PC-9 (cell line): ENCODE measurements at regions not wholly inside any gene's neighbourhood (a gene's known extent, or its start where the extent isn't known, plus 50 kb on each side); places are given as distances from the start of the nearest gene placed in this dataset.

Experiments used
- BruUV-seq: library from RNA; stranded (reverse); fragments of 400-500 nt; replicated peaks from 2 replicates; lab custom pipeline; 2021; lab: Mats Ljungman, UMichigan
- CTCF ChIA-PET: fragments of 300-600 bp; sonication (Branson Sonifier 250); formaldehyde crosslinking; loops from one replicate; lab custom pipeline; 2022; ENCODE audit warnings: antibody characterized with exemption; lab: Charles Lee
- POLR2A ChIA-PET: fragments of 300-600 bp; sonication (Branson Sonifier 250); formaldehyde crosslinking; loops from one replicate; lab custom pipeline; 2022; ENCODE audit warnings: antibody characterized with exemption; ENCODE audit not compliant: unreplicated experiment; lab: Charles Lee
- DNase-seq, 2 experiments: peaks; one replicate each; pipeline versions ENCODE4 v3.0.0 to v3.0.0-alpha.2; 2015 to 2022; ENCODE audit warnings: mixed read lengths in 1 of 2
- H2AFZ ChIP-seq: fragments of 200-600 bp; sonication (generic); 2 replicates; pipeline ENCODE4 v1.8.1; 2017; ENCODE audit warnings: antibody characterized with exemption
- H3F3A ChIP-seq: fragments of 200-600 bp; sonication (generic); 2 replicates; pipeline ENCODE4 v1.8.1; 2017; ENCODE audit warnings: antibody characterized with exemption, mild to moderate bottlenecking, low read depth; ENCODE audit not compliant: insufficient read depth
- H3K27ac ChIP-seq: fragments of 200-600 bp; sonication (generic); 2 replicates; pipeline ENCODE4 v1.6.1; 2016; ENCODE audit warnings: mixed run types
- H3K27me3 ChIP-seq: fragments of 200-600 bp; sonication (generic); 2 replicates; pipeline ENCODE4 v1.6.1; 2016; ENCODE audit warnings: low read depth, mixed run types; ENCODE audit not compliant: insufficient read depth
- H3K36me3 ChIP-seq: fragments of 200-600 bp; sonication (generic); 2 replicates; pipeline ENCODE4 v1.6.1; 2016; ENCODE audit warnings: low read depth, mixed run types
- H3K4me1 ChIP-seq: fragments of 200-600 bp; sonication (generic); replicated peaks from 2 replicates; pipeline ENCODE4 v1.6.1; 2016; ENCODE audit warnings: mixed run types; ENCODE audit not compliant: insufficient read depth
- H3K4me2 ChIP-seq: fragments of 200-600 bp; sonication (generic); 2 replicates; pipeline ENCODE4 v1.6.1; 2017; ENCODE audit warnings: mixed run types
- H3K4me3 ChIP-seq: fragments of 200-600 bp; sonication (generic); 2 replicates; pipeline ENCODE4 v1.6.1; 2016; ENCODE audit warnings: mixed run types
- H3K79me2 ChIP-seq: fragments of 200-600 bp; sonication (generic); 2 replicates; pipeline ENCODE4 v1.6.1; 2017; ENCODE audit warnings: low read depth, mixed run types
- H3K9me2 ChIP-seq: fragments of 200-600 bp; sonication (generic); 2 replicates; pipeline ENCODE4 v1.8.1; 2017; ENCODE audit warnings: mild to moderate bottlenecking; ENCODE audit not compliant: insufficient read depth
- H3K9me3 ChIP-seq: fragments of 200-600 bp; sonication (generic); 2 replicates; pipeline ENCODE4 v1.8.1; 2016; ENCODE audit warnings: low read depth; ENCODE audit not compliant: insufficient read depth
- H4K20me1 ChIP-seq: fragments of 200-600 bp; sonication (generic); 2 replicates; pipeline ENCODE4 v1.8.1; 2017; ENCODE audit not compliant: insufficient read depth
- EZH2 ChIP-seq: fragments of 200-600 bp; sonication (generic); IDR thresholded peaks from 2 replicates; pipeline ENCODE4 v1.8.0; 2017; ENCODE audit warnings: antibody characterized with exemption, low read depth
- intact Hi-C: fragments of 100-400 bp; cut with micrococcal nuclease; formaldehyde crosslinking; loops from one replicate; pipeline ENCODE4 v1.10.0; 2022; ENCODE audit not compliant: unreplicated experiment
- TF ChIP-seq, protein P1 (sequence below): fragments of 200-600 bp; sonication (generic); conservative IDR thresholded peaks from 2 replicates; pipeline ENCODE4 v1.6.1; 2017; ENCODE audit warnings: mixed run types, antibody characterized with exemption, mild to moderate bottlenecking, moderate library complexity

- Histone ChIP-seq H3K79me2 (no peaks in the 10 kb centered on the region), H3F3A (peaks cover 9% of the 10 kb centered on the region; the same call in 1 of the 2 replicates), H3K4me2 (no peak overlapping the region), H3K27me3 (no peaks in the 10 kb centered on the region), H3K9me2 (no peaks in the 10 kb centered on the region), H4K20me1 (no peaks in the 10 kb centered on the region), H2AFZ (no peak overlapping the region), H3K9me3 (no peaks in the 10 kb centered on the region), H3K27ac (no peak overlapping the region), H3K36me3 (no peaks in the 10 kb centered on the region), H3K4me3 (no peak overlapping the region), H3K4me1 (peaks cover 13% of the 10 kb centered on the region)
- ChIA-PET POLR2A (interaction anchor here (1.0 kb wide), 1 partner anchor 41 kb away, joined by 3 read pairs; no protein-coding TSS in a partner anchor), CTCF (no interaction called here)
- intact Hi-C loops, result no loop called here
- no peak for DNase-seq
- BruUV-seq, result no TSS peak
- TF ChIP-seq, protein P1, sequence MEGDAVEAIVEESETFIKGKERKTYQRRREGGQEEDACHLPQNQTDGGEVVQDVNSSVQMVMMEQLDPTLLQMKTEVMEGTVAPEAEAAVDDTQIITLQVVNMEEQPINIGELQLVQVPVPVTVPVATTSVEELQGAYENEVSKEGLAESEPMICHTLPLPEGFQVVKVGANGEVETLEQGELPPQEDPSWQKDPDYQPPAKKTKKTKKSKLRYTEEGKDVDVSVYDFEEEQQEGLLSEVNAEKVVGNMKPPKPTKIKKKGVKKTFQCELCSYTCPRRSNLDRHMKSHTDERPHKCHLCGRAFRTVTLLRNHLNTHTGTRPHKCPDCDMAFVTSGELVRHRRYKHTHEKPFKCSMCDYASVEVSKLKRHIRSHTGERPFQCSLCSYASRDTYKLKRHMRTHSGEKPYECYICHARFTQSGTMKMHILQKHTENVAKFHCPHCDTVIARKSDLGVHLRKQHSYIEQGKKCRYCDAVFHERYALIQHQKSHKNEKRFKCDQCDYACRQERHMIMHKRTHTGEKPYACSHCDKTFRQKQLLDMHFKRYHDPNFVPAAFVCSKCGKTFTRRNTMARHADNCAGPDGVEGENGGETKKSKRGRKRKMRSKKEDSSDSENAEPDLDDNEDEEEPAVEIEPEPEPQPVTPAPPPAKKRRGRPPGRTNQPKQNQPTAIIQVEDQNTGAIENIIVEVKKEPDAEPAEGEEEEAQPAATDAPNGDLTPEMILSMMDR, result no peak
Measured at GRCh38 chr1:182286761-182287160, 104.8 kb downstream of the GLUL start.

DNA sequence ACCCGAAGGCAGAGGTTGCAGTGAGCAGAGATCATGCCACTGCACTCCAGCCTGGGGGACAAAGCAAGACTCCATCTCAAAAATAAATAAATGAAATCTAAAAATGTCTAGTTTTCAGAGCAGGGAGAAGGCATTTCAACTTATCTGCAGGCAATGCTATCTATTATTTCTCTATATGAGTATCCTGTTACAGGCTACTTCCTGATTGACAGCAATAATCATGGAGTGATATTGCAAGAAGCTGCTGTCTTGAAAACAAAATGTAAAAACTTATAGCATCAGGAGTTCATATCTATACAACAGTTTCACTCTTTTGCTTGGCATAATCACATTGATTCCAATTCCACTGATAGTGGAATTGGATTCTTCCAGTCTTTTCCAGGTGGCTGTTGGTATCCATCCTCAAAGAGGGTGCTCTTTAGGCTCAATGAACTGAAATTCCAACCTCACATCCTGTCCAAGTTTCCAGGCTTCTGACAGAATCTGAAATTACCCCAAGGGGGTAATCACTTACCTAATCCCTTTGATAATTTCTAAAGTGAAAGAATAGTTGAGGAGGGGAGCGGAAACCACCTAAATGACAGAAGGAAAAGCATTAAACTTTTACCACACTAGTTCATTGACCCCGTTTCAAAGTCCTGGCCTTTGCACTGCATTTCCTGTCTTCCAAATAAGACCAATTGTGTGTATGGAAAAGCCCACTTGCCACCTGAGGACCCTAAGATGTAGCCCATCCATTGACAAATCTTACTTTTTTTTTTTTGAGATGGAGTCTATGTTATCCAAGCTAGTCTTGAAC, 107.6 kb downstream of the GLUL start:
- H3K4me3 ChIP-seq, result no peak overlapping the region
- H3K36me3 ChIP-seq, result no peaks in the 10 kb centered on the region
- H3K27ac ChIP-seq, result no peak overlapping the region
- POLR2A ChIA-PET, result no interaction called here
- H3K79me2 ChIP-seq, result no peaks in the 10 kb centered on the region
- TF ChIP-seq, protein P1, result no peak
- no peak for TF ChIP-seq EZH2
- intact Hi-C loops, result no loop called here
- H2AFZ ChIP-seq, result no peak overlapping the region
- no peaks in the 10 kb centered on the region for H3K4me1 ChIP-seq
- H4K20me1 ChIP-seq, result no peaks in the 10 kb centered on the region
- no peaks in the 10 kb centered on the region for H3K27me3 ChIP-seq
- no peak for DNase-seq
- H3K4me2 ChIP-seq, result no peak overlapping the region
- no peaks in the 10 kb centered on the region for H3F3A ChIP-seq
- no peaks in the 10 kb centered on the region for H3K9me2 ChIP-seq
- CTCF ChIA-PET, result no interaction called here
- no TSS peak for BruUV-seq
- H3K9me3 ChIP-seq, result no peaks in the 10 kb centered on the region

GRCh38 chr1:182281541-182281940, 110.0 kb downstream of the GLUL start:
- H2AFZ ChIP-seq, result no peak overlapping the region
- H3K4me1 ChIP-seq, result no peaks in the 10 kb centered on the region
- intact Hi-C loops, result no loop called here
- H3K9me3 ChIP-seq, result no peaks in the 10 kb centered on the region
- no peaks in the 10 kb centered on the region for H3K27me3 ChIP-seq
- H3K36me3 ChIP-seq, result no peaks in the 10 kb centered on the region
- no peak overlapping the region for H3K4me2 ChIP-seq
- H3F3A ChIP-seq, result no peaks in the 10 kb centered on the region
- no TSS peak for BruUV-seq
- no peak for DNase-seq
- H3K79me2 ChIP-seq, result no peaks in the 10 kb centered on the region
- POLR2A ChIA-PET, result no interaction called here
- CTCF ChIA-PET, result no interaction called here
- no peaks in the 10 kb centered on the region for H3K9me2 ChIP-seq
- TF ChIP-seq EZH2, result no peak
- TF ChIP-seq, protein P1, result no peak
- H3K4me3 ChIP-seq, result no peak overlapping the region
- no peaks in the 10 kb centered on the region for H4K20me1 ChIP-seq
- no peak overlapping the region for H3K27ac ChIP-seq
